ENCODE measurements at regions not wholly inside any gene's neighbourhood (a gene's known extent, or its start where the extent isn't known, plus 50 kb on each side); places are given as distances from the start of the nearest gene placed in this dataset.
"Not testable (repeated sequence)": the region's sequence is repeated elsewhere in the genome, so short reads cannot be mapped to it uniquely, and the experiment has no call there.

GRCh38 chr15:23762026-23762425 lies 74.9 kb upstream of the NDN start:
- Histone ChIP-seq H3K4me3 (no peak overlapping the region), H3K27ac (no peak overlapping the region), H3K27me3 (no peaks in the 10 kb centered on the region), H3K36me3 (no peaks in the 10 kb centered on the region), H3K4me1 (no peaks in the 10 kb centered on the region), H3K9me3 (no peaks in the 10 kb centered on the region)
- intact Hi-C loops (cut with DNase I) = no loop called here
- no peak for TF ChIP-seq CTCF (IDR thresholded peaks at IDR 0.05)
- ATAC-seq = no peak
- no peak for DNase-seq

- DNase-seq (no peak), ATAC-seq (no peak)
- Histone ChIP-seq H3K27me3 (no peaks in the 10 kb centered on the region), H3K9me3 (no peaks in the 10 kb centered on the region), H3K4me1 (no peaks in the 10 kb centered on the region), H3K27ac (no peak overlapping the region), H3K4me3 (no peak overlapping the region), H3K36me3 (no peaks in the 10 kb centered on the region)
- intact Hi-C loops (cut with DNase I) = no loop called here
- TF ChIP-seq CTCF (IDR thresholded peaks at IDR 0.05) = no peak
These were observed 75.9 kb upstream of the NDN start for GRCh38 chr15:23763021-23763420.

GRCh38 chr15:23764306-23764705 lies 77.2 kb upstream of the NDN start:
- no peak for TF ChIP-seq CTCF (IDR thresholded peaks at IDR 0.05)
- intact Hi-C loops (cut with DNase I) = no loop called here
- no peaks in the 10 kb centered on the region for H3K27me3 ChIP-seq
- no peaks in the 10 kb centered on the region for H3K9me3 ChIP-seq
- no peak overlapping the region for H3K4me3 ChIP-seq
- H3K4me1 ChIP-seq = no peaks in the 10 kb centered on the region
- no peak for ATAC-seq
- no peaks in the 10 kb centered on the region for H3K36me3 ChIP-seq
- no peak for DNase-seq
- H3K27ac ChIP-seq = no peak overlapping the region

- no peak for TF ChIP-seq CTCF (IDR thresholded peaks at IDR 0.05)
- intact Hi-C loops (cut with DNase I) = no loop called here
- H3K27ac ChIP-seq = no peak overlapping the region
- H3K4me1 ChIP-seq = no peaks in the 10 kb centered on the region
- no peak overlapping the region for H3K4me3 ChIP-seq
- H3K27me3 ChIP-seq = no peaks in the 10 kb centered on the region
- DNase-seq = no peak
- no peaks in the 10 kb centered on the region for H3K36me3 ChIP-seq
- no peaks in the 10 kb centered on the region for H3K9me3 ChIP-seq
- no peak for ATAC-seq
These were observed 77.6 kb upstream of the NDN start for GRCh38 chr15:23764716-23765115.

- H3K27me3 ChIP-seq; DNase-seq; ATAC-seq; intact Hi-C loops (cut with DNase I); H3K27ac ChIP-seq; H3K4me3 ChIP-seq; H3K36me3 ChIP-seq; H3K4me1 ChIP-seq; H3K9me3 ChIP-seq: not testable (repeated sequence)
These were observed 79.7 kb upstream of the NDN start for GRCh38 chr15:23766779-23767178.

- Histone ChIP-seq H3K27ac (no peak overlapping the region), H3K36me3 (no peaks in the 10 kb centered on the region), H3K4me1 (no peaks in the 10 kb centered on the region), H3K4me3 (no peak overlapping the region), H3K27me3 (no peaks in the 10 kb centered on the region), H3K9me3 (peaks cover 7% of the 10 kb centered on the region)
- intact Hi-C loops (cut with DNase I) = no loop called here
- no peak for ATAC-seq
- TF ChIP-seq CTCF (IDR thresholded peaks at IDR 0.05) = no peak
- DNase-seq = no peak
These were observed 86.0 kb upstream of the NDN start for GRCh38 chr15:23773093-23773492.
